Fibroblast of upper back skin (primary cell): ENCODE measurements at regions not wholly inside any gene's neighbourhood (a gene's known extent, or its start where the extent isn't known, plus 50 kb on each side); places are given as distances from the start of the nearest gene placed in this dataset.

Experiments
- DNase-seq: peaks from one replicate; pipeline ENCODE4 v3.0.0-alpha.2; 2013

DNA sequence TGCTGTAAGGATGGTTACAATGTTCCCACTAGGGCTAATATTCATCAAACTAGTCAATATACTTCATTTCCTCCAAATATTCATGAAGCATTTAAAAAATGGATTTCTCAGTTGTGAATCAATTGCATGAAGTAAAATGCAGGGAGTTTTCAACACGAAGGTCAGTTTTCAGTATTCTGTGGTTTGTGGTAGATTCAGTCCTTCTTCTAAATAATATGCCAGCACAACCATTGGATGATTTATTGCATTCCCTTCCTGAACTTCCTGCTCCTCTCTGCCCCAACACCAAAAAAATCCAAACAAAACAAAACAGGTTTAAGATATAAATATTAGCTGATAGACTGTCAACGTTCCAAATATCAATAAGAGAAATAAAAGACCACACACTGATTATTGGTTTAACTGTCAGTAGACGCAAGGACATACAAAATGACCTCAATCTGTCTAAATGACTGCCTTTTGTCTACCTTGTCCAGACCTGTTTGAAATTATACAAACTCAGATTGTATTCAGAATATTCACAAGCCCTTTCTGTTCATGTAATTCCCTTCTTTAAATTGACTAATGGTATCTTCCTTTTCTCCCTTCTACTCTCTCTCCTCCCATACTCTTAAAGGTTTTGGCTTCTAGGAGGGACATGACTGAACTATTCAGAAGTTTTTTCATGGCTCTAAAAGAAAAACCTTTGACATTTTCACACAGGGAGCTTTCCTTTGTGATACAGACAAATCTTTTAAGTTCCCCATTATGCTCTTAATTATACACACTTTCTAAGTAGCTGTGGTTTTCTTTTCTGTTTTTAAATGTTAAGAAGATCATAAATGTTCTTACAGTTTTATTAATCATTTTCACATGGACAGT is 92.6 kb upstream of the STT3B start:
- DNase-seq: peak; percentile 47

DNA sequence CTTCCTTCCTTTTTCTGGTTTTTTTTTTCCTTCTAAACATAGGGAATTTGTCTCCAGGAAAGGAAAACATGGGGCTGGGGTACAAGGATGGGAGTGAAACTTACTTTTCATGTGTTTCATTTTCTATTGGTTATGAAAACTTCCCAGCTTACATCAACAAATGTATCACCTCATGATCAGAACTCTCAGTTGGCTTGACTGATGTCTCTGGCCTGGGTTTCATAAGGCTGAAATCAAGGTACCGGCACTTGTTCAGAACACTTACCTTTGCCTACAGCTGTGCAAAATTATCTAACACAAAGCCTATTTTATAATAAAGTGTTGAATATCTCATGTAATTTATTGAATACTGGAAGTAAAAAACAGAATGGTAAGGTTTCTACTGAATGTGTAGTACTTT is 91.8 kb upstream of the STT3B start:
- no peak for DNase-seq

DNA sequence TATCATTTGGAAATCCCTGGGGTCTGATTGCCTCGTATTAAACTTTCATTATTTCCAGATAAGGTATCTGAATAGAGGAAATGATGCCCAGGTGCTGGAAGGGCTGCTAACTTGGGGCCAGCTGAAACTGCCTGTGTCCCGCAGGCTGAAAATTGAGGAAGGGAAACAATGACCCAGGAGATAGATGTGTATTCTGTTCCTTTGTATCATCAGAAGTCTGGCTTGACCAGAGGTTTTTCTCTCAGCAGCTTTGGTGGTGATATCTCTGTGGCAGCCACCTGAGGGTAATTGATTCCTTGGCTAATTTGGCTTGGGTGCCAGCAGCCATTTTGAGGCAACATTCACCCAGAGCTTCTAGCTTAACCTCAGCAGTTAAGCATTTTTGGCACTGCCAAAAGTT is 90.0 kb upstream of the STT3B start:
- no peak for DNase-seq

DNA sequence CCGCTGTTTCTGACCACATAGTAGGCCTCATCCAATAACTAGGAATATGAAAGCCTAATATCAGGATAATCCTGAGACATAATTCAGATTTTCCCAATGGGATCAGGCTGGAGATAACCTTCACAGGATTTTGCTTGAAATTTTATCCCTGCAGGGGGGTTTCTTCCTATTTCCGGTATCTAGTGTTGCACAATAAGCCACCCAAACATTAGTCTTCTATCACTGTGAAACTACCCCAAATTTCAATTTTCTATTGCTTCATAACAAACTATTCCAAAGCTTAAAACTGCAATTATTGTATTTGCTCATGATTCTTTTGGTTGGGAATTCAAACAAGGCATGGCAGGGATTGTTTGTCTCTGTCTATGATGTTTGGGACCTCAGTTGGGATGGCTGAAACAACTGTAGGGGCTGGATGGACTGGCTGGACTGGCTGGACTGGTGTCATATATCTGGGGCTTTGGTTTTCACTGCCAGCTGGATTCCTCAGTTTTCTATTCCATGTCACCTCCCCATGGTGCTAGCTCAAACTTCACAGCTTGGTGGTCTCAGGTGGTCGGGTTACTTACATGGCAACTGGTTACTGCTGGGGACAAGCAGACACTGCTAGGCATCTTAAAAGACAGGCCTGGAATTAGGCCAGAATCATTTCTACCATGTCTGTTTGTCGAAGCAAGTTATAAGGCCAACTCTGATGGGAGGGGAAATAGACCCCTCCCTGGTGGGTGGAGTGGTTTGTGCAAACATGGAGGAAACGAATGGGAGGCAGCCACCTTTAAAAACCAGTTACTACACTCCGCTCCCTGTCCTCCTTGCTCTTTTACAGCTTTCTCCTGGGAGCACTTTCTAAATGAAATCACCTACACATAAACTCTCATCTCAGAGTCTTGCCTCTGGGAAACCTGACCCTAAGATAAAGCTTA is 88.2 kb upstream of the STT3B start:
- no peak for DNase-seq

DNA sequence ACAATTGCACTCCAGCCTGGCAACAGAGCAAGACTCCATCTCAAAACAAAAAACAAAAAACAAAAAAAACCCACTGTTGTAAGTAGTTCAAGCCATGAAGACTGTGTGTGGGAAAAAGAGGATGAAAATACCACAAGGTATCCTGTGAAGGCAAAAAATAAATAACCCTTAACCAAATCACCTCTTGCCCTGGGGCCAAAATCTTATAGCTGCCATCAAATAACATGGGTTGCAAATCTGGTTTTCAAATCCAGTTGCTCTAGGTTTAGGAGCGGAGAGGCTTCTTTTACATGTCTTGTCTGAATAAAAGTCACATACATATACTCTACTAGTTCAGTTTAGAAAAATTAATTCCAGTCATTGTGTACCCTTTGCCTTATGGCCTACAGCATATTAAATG is 87.0 kb upstream of the STT3B start:
- DNase-seq: no peak

DNA sequence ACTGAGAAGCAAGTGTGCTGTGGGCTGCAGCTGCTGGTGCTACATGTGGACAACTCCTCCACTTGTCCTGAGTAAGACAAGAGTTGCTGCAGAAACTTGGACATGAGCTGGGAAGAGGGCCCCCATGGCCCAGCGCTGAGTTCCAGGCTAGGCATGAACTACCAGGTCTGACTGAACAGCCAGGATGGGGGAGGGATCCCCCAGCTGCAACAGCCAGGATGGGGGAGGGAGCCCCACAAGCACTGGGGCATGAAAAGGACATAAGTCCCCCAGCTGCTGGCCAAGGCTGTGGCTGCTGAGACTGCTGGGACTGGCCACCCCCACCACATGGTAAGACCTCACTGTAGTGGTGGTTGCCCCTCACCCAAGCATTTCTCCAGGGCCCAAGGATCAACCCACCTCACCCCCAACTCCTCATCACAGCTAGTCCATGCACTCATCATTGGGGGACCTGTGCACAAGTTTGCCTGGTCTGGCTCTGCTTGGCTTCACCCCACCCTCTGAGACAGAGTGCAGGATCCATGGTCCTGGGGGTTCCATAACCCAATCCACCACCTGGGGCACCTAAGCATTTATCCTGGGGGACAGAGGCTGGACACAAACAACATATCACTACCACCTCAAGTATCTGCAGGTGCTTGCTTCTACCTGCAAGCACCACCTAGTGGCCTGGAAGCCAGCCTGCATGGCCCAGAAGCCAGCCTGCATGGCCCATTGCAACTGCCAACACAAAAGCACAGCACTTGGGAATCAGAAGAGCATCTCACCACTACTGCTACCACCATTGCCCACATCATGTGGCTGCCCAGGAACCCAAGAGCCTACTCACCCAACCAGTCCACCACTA is 84.5 kb upstream of the STT3B start:
- DNase-seq: no peak

DNA sequence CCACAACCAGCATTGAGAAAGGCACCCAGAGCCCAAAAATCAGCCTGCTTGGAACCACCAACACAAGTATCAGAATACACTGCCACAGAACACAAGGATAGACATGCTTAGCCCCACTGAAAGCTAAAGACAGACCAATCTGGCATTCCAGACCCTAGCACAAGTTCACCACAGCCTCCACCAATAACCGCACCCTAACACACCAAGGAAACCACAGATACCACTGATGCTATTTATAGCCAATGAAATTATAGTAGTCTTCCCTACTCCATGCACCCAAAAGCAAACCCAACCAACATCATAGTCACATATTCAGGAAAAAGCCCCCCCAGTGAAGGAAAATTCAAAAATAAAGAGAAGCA is 83.9 kb upstream of the STT3B start:
- no peak for DNase-seq

DNA sequence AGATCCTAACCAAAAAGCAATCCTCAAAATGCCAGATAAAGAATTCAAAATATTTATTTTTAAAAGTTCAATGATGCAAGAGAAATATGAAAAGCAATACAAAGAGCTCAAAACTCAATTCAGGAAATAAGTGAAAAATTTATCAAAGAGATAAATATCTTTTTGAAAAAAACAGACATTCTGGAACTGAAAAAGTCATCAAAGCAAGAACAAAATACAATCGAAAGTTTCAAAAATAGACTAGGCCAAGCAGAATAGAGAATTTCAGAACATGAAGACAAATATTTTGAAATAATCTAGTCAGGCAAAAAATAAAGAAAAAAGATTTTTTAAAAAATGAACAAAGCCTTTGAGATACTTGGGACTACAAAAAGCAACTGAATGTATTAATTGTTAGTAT is 83.4 kb upstream of the STT3B start:
- no peak for DNase-seq

DNA sequence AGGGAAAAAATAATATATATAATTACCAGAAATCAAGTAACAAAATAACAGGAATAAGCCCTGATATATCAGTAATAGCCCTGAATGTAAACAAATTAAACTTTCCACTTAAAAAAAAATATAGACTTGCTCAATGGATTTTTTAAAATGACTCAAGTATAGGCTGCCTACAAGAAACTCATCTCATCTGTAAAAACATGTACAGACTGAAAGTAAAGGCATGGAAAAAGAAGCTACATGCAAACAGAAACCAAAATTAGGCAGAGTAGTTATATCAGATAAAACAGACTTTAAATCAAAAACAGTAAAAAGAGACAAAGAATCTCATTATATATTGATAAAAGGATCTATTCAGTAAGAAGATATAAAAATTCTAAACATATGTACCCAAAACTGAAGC is 82.4 kb upstream of the STT3B start:
- no peak for DNase-seq

DNA sequence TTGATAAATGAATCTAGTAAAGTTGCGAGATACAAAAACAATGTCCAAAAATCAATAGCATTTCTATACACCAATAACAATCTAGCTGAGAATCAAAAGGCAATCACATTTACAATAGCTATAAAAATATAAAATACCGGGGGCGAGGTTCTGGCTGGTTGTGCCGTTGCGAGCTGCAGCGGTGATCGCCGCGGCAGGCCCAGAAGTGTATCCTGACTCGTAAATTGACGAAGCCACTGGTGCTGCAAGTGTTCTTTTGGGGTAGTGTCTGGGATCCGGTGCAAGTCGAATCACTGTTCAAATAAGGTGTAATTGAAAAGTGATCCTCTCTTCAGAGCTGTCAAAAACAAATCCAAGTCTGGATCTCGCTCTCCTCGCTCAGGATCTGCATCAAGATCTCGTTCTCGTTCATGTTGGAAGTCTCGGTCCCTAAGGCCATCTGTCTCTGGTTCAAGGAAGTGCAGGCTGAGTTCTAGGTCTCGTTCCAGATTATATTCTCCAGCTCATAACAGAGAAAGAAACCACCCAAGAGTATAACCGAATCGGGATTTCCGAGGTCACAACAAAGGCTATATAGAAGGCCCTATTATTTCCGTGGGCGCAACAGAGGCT is 80.1 kb upstream of the STT3B start:
- no peak for DNase-seq

DNA sequence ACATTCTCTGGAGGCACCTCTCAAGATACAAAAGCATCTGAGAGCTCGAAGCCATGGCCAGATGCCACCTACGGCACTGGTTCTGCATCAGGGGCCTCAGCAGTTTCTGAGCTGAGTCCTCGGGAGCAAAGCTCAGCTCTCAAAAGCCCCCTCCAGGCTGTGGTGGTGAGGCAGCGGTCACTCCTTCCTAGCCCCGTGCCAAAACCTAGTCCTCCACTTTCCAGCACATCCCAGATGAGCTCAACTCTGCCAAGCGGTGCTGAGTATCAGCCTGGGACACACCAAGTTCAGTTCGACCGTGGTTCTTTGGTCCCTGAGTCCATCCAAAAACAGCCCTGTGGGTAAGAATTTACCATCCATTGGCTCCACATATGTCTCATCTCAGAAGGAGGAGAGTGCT is 79.3 kb upstream of the STT3B start:
- no peak for DNase-seq

DNA sequence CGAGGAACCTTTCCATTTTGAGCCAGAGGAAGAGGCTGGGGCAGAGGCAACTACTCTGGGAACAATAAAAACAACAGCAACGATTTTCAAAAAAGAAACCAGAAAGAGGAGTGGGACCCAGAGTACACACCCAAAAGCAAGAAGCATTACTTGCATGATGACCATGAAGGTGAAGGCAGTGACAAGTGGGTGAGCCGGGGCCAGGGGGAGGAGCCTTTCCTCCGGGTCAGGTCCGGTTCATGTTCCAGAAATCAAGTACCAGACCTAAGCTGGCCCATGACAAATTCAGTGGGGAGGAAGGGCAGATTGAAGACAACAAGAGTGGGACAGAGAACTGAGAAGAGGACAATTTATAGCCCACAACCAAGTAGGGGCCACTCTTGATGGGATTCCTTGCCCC is 77.2 kb upstream of the STT3B start:
- DNase-seq: no peak

DNA sequence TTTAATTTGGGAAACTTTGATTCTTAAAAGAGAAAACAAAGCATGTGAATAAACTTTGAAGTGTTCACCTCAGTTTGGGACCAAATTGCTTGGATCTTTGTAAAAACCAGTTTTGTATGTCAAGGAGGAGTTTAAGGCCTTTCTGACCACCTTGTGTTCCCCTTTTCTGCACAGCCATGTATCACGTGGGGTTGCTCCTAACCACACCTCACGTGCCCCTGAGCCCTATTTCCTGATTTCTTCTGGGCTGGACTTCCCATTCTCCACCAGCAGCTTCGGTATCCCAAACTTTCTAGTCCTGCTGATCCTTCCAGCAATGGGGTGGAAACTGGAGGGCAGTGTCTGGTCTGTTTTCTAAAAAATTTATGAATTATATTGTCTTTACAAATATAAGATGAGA is 76.4 kb upstream of the STT3B start:
- no peak for DNase-seq

DNA sequence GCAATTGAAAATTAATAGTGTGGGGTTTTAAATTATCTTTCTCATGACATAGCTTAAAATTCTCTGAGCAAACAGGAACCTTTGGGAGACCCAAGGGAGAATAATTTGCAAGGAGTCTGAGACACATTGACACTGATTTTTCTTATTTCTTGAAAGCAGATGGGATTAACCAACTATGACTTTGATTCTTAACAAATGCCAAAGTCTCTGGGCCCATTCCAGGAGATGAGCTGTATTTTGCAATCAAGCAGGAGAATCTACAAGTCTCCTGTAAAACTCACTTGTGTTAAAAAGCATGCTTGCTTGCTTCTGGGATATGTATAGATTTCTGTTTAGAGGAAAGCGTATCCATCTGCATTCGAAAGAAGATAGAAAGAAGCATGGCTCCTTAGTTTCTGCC is 71.3 kb upstream of the STT3B start:
- DNase-seq: no peak

DNA sequence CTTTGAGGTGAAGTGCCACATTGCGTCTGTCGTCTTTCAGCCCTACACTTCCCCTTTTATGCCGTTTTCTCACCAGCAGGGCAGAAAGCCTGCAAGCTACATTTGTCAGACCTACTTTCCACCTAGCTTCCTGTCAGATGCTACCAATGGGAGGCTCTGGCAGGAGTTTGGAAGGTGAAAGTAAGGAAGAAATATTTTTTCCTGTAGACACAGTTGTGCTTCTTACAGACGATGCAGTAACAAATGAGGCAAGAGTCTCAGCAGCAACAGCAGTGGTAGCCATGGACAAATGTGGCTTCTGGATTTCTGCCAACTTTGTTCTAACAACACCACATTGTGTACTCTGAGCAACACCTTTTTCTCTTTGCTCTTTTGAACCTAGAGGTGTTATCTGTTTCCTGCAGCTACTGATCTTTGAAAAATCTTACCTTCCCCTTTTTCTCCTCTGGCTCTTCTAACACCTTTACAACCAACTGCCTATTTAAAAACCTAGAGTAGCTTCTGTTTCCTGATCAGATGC is 70.6 kb upstream of the STT3B start:
- DNase-seq: no peak

DNA sequence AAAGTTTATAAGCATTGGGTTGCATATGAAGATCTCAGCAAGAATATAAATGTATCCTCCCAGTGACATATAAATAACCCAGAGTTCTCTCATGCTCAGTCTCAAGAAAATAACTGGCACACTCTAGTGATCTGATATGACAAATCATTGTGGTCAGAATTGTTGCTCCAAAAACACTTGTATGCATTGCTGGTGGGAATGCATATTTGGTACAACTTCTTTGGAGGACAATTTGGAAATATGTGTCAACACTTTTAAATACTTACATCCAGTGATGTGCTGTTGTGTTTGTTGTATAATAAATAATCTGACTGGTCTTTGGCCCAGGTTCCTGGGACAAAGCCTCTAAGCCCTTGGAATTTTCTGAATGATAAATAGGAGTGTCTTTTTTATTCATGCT is 66.7 kb upstream of the STT3B start:
- peak; percentile 36 for DNase-seq

DNA sequence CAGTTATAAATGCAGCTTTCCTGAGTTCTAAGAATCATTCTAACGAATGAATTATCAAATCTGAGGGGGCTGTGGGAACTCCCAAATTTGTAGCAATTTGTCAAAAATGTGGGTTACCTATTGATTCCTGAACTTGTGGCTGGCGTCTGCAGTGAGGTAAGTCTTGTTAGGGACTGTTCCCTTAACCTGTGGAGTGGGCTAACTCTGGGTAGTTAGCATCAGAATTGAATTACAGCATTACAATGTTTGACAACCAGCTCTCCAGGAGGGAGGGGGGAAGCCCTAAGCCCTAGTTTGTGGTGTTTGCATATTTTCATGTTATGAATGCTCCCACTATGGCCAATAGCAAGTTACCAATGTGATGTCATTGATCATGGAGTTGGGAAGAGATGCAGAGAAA is 65.9 kb upstream of the STT3B start:
- no peak for DNase-seq

DNA sequence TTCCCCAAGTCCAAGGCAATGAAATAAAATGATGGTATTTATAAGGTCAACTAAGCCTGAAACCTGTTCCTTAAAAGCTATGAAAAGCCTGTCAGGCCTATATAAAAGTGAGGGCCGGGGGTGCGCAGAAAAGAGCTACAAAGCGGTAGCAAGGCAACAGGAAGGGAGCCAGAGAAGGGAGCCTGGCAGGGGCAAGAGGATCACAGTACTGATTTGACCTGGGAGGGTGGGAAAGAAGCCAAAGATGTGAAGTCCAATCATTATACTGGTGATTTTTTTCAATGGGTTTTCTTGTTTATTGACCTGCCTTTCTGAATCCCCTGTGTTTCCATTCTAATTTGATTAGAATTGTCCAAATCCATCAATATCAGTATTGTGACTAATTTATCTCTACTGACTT is 64.3 kb upstream of the STT3B start:
- no peak for DNase-seq

DNA sequence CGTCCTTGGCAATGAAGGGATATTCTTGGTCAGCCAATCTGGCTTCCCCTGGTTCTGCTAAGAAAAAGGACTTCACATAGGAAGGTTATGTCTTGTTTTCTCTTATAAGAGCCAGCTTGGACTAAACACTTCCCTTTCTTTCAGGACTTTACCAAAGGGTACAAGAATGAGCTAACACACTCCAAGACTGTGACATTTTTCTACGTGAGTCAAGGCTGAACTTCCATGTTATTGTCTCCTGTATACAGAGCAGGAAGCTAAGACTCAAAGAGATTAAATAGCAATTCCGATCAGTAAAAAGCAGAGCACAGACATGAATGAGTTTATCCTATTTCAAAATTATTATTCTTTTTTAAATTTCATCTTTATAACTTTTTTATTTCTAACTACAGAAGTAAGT is 63.3 kb upstream of the STT3B start:
- no peak for DNase-seq

DNA sequence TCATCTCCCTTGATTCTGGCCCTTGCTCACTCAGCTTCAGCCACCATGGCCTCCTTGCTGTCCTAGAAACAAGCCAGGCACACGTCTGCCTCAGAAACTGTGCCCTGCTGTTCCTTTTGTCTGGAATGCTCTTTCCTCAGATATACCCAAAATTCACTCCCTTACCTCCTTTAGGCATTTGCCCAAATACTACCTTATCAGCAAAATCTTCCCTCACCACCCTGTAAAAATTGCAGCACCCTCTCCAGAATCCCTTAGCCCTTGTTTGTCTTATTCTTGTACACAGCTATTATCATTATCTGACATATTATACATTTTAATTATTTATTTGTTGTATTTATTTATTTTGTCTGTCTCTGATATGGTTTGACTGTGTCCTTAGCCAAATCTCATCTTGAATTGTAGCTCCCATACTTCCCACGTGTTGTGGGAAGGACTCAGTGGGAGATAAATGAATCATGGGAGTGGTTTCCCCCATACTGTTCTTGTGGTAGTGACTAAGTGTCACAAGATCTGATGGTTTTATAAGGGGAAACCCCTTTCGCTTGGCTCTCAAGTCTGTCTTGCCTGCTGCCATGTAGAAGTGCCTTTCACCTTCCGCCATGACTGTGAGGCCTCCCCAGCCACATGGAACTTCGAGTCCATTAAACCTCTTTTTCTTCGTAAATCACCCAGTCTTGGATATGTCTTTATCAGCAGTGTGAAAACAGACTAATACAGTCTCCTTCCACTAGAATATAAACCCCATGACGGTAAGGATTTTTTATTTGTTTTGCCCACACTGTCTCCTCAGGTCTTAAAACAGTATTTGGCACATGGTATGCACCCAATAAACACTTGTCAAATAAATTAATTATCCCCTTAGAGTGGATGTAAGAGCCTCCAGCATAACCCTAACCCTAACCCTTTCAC is 60.0 kb upstream of the STT3B start:
- peak; percentile 70 for DNase-seq

DNA sequence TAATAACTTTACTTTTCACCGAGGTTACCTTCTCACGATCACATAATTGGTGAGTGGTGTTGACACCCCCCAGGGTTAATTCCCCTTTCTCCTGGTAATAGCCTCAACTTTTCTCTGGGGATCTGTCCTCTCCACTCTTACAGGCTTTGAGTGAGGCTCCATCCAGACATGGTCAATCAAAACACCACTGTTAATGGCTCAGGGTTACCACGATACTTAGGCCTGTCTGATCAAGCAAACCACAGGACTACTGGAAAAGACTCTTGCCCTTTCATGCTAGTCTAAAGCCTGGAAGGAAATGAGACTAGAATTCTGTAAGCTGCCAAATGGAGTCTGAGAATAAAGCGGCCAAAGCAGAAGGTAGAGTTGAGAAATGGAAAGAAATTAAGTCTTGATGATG is 56.5 kb upstream of the STT3B start:
- no peak for DNase-seq

DNA sequence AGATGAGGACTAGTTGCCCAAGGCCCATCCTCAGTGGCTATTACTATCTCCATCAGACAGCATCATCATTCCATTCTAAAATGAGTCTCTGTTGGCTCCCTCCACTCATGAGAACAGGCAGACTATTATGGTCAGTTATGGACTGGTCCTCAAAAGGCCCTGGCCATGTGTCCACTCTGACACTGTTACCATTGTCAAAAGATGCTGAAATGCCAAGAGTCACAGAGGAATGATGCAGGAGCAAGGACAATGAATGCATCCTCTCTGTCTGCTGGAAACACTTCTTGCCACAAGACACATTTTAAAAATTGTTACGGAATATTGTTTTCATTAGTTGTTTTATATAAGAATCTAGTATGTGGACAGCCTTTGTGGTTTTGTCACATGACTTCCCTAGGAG is 53.3 kb upstream of the STT3B start:
- no peak for DNase-seq
